ENCODE measurements at regions not wholly inside any gene's neighbourhood (a gene's known extent, or its start where the extent isn't known, plus 50 kb on each side); places are given as distances from the start of the nearest gene placed in this dataset.

- TF ChIP-seq, protein P1, sequence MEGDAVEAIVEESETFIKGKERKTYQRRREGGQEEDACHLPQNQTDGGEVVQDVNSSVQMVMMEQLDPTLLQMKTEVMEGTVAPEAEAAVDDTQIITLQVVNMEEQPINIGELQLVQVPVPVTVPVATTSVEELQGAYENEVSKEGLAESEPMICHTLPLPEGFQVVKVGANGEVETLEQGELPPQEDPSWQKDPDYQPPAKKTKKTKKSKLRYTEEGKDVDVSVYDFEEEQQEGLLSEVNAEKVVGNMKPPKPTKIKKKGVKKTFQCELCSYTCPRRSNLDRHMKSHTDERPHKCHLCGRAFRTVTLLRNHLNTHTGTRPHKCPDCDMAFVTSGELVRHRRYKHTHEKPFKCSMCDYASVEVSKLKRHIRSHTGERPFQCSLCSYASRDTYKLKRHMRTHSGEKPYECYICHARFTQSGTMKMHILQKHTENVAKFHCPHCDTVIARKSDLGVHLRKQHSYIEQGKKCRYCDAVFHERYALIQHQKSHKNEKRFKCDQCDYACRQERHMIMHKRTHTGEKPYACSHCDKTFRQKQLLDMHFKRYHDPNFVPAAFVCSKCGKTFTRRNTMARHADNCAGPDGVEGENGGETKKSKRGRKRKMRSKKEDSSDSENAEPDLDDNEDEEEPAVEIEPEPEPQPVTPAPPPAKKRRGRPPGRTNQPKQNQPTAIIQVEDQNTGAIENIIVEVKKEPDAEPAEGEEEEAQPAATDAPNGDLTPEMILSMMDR (IDR thresholded peaks at IDR 0.05 in 4 of 5, conservative IDR thresholded peaks at IDR 0.05 in 1 of 5) = no peak
- TF ChIP-seq POLR2A (IDR thresholded peaks at IDR 0.05) = no peak
Observed at GRCh38 chr12:42893803-42894202, 304.3 kb upstream of the PRICKLE1 start.
